ENCODE measurements at regions not wholly inside any gene's neighbourhood (a gene's known extent, or its start where the extent isn't known, plus 50 kb on each side); places are given as distances from the start of the nearest gene placed in this dataset.

DNA sequence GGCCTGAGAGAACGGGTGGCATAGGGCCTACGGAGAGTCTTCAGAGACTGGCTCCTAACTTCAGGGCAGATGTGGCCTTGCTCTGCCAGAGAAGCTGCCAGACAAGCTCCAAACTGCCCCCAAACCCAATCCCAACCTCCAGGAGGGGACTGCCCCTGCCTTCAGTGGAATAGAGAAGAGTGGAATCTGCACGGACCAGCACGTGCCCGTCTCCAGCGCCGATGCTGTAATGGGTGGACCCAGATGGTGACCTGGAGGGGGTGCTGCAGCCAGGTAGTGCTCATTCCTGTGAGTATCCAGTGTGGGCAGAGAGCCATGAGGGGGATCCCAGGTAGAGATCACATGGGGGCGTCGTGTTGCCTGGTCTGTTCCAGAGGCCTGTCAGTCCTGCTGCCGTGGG is 73.2 kb upstream of the NKX1-1 start:
- Histone ChIP-seq H3K9me3 (peaks cover 0 to 6% of the 10 kb centered on the region in 2 donors), H3K36me3 (no peaks in the 10 kb centered on the region), H3K27me3 (peaks cover 0 to 6% of the 10 kb centered on the region in 2 donors), H3K4me1 (no peaks in the 10 kb centered on the region), H3K27ac (no peak overlapping the region), H3K4me3 (no peak overlapping the region)
- no peak for TF ChIP-seq POLR2A (IDR thresholded peaks at IDR 0.05)
- TF ChIP-seq, protein P1, sequence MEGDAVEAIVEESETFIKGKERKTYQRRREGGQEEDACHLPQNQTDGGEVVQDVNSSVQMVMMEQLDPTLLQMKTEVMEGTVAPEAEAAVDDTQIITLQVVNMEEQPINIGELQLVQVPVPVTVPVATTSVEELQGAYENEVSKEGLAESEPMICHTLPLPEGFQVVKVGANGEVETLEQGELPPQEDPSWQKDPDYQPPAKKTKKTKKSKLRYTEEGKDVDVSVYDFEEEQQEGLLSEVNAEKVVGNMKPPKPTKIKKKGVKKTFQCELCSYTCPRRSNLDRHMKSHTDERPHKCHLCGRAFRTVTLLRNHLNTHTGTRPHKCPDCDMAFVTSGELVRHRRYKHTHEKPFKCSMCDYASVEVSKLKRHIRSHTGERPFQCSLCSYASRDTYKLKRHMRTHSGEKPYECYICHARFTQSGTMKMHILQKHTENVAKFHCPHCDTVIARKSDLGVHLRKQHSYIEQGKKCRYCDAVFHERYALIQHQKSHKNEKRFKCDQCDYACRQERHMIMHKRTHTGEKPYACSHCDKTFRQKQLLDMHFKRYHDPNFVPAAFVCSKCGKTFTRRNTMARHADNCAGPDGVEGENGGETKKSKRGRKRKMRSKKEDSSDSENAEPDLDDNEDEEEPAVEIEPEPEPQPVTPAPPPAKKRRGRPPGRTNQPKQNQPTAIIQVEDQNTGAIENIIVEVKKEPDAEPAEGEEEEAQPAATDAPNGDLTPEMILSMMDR (IDR thresholded peaks at IDR 0.05), result no peak
- DNase-seq, result peak in 1 of 2 donors; percentile 5
- intact Hi-C loops (cut with DNase I; ENCODE audit: low total_unique reads), result no loop called here

DNA sequence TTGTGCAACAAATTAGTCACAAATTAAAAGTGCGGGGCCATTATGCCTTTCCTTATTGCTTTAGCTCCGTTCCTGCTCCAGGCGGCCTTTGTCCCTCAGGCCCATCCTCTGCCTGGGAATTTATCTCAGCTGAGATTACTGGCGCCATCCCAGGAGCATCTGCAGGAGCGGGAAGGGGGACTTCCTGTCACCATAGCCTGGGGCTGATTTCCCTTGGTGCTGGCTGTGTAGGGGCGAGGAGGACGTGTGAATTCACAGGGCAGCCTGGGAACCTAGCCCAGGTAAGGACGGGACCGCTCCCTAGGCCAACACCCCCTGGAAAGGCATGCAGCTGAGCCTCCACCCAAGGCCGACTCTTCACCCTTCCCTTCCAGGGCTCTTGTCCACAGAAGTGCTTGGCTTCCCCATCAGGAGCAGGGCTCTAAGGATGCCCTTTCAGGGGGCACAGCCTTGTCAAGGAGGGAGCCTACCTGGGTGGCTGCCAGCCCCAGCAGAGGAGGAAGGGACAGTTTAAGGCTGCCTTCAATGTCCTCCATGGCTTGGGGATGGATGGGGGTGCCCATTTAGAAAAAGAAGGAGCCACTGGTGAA is 72.6 kb upstream of the NKX1-1 start:
- Histone ChIP-seq H3K36me3 (no peaks in the 10 kb centered on the region), H3K27ac (no peak overlapping the region), H3K9me3 (peaks cover 0 to 6% of the 10 kb centered on the region in 2 donors), H3K4me1 (no peaks in the 10 kb centered on the region), H3K4me3 (no peak overlapping the region), H3K27me3 (peaks cover 0 to under 1% of the 10 kb centered on the region in 2 donors)
- TF ChIP-seq, protein P1 (IDR thresholded peaks at IDR 0.05), result no peak
- no peak for TF ChIP-seq POLR2A (IDR thresholded peaks at IDR 0.05)
- peak; percentile 2 to 3 for DNase-seq
- intact Hi-C loops (cut with DNase I; ENCODE audit: low total_unique reads), result no loop called here

DNA sequence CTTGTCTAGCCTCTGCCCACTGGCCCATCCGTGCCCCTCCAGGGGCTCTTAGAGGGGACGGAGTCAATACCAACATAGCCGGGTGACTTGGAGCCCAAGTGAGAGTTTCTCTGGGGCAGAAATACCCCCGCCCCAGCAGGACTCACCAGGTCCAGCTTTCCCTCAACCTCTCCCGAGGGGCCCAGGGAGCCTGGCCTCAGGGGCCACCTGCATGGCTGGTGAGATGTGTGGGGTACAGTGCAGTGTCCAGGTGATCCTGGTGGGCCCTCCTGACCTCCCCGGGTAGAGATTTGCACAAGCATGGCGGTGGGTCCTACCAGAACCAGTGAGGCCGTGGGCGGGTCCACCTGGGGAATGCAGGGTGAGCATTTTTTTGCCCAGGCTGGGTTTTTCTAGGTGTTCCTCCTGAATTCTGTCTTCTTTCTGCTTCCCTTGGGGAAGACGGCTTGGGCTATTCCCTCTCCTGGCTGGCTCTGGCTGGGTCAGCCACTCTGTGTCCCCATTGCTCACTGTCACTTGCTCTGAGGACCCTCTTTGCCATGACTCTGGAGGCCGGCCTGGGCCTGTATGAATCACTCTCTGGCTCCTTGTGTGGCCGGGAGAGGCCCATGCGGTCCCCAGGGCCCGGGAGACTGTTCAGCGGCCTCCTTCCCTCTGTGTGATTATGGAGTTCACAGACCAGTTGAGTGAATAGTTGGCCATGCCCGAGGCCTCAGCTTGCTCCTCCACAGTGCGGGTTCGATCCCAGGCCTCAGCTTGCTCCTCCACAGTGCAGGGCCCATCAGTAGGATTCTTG is 71.0 kb upstream of the NKX1-1 start:
- DNase-seq, result peak; percentile 6 to 8
- intact Hi-C loops (cut with DNase I; ENCODE audit: low total_unique reads), result no loop called here
- peaks cover 0 to 5% of the 10 kb centered on the region in 2 donors for H3K27me3 ChIP-seq

DNA sequence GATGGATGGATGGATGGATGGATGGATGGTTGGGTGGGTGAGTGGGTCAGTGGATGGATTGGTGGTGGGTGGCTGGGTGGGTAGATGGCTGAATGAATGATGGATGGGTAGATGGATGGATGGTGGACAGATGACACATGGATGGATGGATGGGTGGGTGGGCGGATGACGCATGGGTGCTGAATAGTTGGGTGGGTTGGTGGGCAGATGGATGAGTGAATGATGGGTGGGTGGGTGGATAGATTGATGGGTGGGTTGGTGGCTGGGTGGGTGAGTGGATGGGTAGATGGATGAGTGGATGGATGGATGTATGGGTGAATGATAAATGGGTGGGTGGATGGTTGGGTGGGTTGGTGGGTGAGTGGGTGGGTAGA is 69.9 kb upstream of the NKX1-1 start:
- no peak overlapping the region for H3K27ac ChIP-seq
- no peaks in the 10 kb centered on the region for H3K4me1 ChIP-seq
- peaks cover 0 to 6% of the 10 kb centered on the region in 2 donors for H3K9me3 ChIP-seq
- peaks cover 0 to 9% of the 10 kb centered on the region in 2 donors for H3K27me3 ChIP-seq
- peak in 1 of 2 donors; percentile 1 for DNase-seq
- H3K36me3 ChIP-seq, result no peaks in the 10 kb centered on the region
- no peak overlapping the region for H3K4me3 ChIP-seq
- TF ChIP-seq, protein P1 (IDR thresholded peaks at IDR 0.05), result no peak
- no peak for TF ChIP-seq POLR2A (IDR thresholded peaks at IDR 0.05)
- intact Hi-C loops (cut with DNase I; ENCODE audit: low total_unique reads), result no loop called here

More for the DNA sequence above, 71.0 kb upstream of the NKX1-1 start:
- peaks cover 0 to 6% of the 10 kb centered on the region in 2 donors for H3K9me3 ChIP-seq
- H3K36me3 ChIP-seq, result no peaks in the 10 kb centered on the region
- H3K4me3 ChIP-seq, result no peak overlapping the region
- H3K4me1 ChIP-seq, result no peaks in the 10 kb centered on the region
- no peak for TF ChIP-seq POLR2A (IDR thresholded peaks at IDR 0.05)
- TF ChIP-seq, protein P1 (IDR thresholded peaks at IDR 0.05), result no peak
- no peak overlapping the region for H3K27ac ChIP-seq

Measured in uterus (tissue), 3 donors.